NT2/D1 (cell line): ENCODE measurements at regions not wholly inside any gene's neighbourhood (a gene's known extent, or its start where the extent isn't known, plus 50 kb on each side); places are given as distances from the start of the nearest gene placed in this dataset.
"Not testable (repeated sequence)": the region's sequence is repeated elsewhere in the genome, so short reads cannot be mapped to it uniquely, and the experiment has no call there.

Source experiments
- DNase-seq: peaks from one replicate; pipeline ENCODE4 v3.0.0-alpha.2; 2011; ENCODE audit warnings: low read depth, low spot score
- H3K27me3 ChIP-seq: 2 replicates; pipeline ENCODE4 v1.6.0; 2011; ENCODE audit warnings: mild to moderate bottlenecking; ENCODE audit not compliant: insufficient read length, insufficient read depth
- H3K36me3 ChIP-seq: 2 replicates; pipeline ENCODE4 v1.6.1; 2011; ENCODE audit warnings: mild to moderate bottlenecking, low read length, mixed read lengths; ENCODE audit not compliant: insufficient read depth, insufficient read length
- H3K4me1 ChIP-seq: 2 replicates; pipeline ENCODE4 v1.5.1; 2011; ENCODE audit not compliant: insufficient read depth, insufficient read length
- H3K4me3 ChIP-seq: 2 replicates; pipeline ENCODE4 v1.5.1; 2011; ENCODE audit warnings: low read depth; ENCODE audit not compliant: insufficient read length
- H3K9ac ChIP-seq: 2 replicates; pipeline ENCODE4 v1.6.0; 2011; ENCODE audit warnings: low read depth; ENCODE audit not compliant: insufficient read length
- H3K9me3 ChIP-seq: 2 replicates; pipeline ENCODE4 v1.5.1; 2011; ENCODE audit warnings: mild to moderate bottlenecking, low read length; ENCODE audit not compliant: insufficient read depth
- SUZ12 ChIP-seq: IDR thresholded peaks from 2 replicates; pipeline ENCODE4 v1.6.1; 2011; ENCODE audit not compliant: insufficient read length, insufficient read depth; ENCODE audit errors: extremely low read depth
- YY1 ChIP-seq: IDR thresholded peaks from 2 replicates; pipeline ENCODE4 v1.6.1; 2011; ENCODE audit not compliant: insufficient read length, insufficient read depth
- ZNF274 ChIP-seq: IDR thresholded peaks from 2 replicates; pipeline ENCODE4 v1.6.1; 2011; ENCODE audit warnings: mild to moderate bottlenecking, low read depth, low read length

- H3K4me3 ChIP-seq = no peak overlapping the region
- TF ChIP-seq YY1 (no peak), SUZ12 (no peak), ZNF274 (no peak)
Measured at GRCh38 chr2:223181561-223181960, 129.6 kb downstream of the KCNE4 start.

GRCh38 chr2:223182356-223182755 is 130.4 kb downstream of the KCNE4 start:
- Histone ChIP-seq H3K4me1 (no peaks in the 10 kb centered on the region), H3K9me3 (no peaks in the 10 kb centered on the region), H3K4me3 (no peak overlapping the region), H3K9ac (no peak overlapping the region), H3K36me3 (no peaks in the 10 kb centered on the region), H3K27me3 (no peaks in the 10 kb centered on the region)
- no peak for TF ChIP-seq SUZ12
- TF ChIP-seq ZNF274 = no peak
- no peak for TF ChIP-seq YY1
- no peak for DNase-seq

More at GRCh38 chr2:223181561-223181960, 129.6 kb downstream of the KCNE4 start:
- Histone ChIP-seq H3K36me3 (no peaks in the 10 kb centered on the region), H3K9me3 (no peaks in the 10 kb centered on the region), H3K9ac (no peak overlapping the region), H3K4me1 (no peaks in the 10 kb centered on the region), H3K27me3 (no peaks in the 10 kb centered on the region)
- DNase-seq = no peak

- DNase-seq = no peak
- Histone ChIP-seq H3K4me3 (no peak overlapping the region), H3K9me3 (no peaks in the 10 kb centered on the region), H3K27me3 (no peaks in the 10 kb centered on the region), H3K9ac (no peak overlapping the region), H3K4me1 (no peaks in the 10 kb centered on the region), H3K36me3 (no peaks in the 10 kb centered on the region)
- no peak for TF ChIP-seq SUZ12
- no peak for TF ChIP-seq YY1
- TF ChIP-seq ZNF274 = no peak
Measured at GRCh38 chr2:223185638-223186037, 133.6 kb downstream of the KCNE4 start.

GRCh38 chr2:223187256-223187655 is 135.3 kb downstream of the KCNE4 start:
- Histone ChIP-seq H3K9ac (no peak overlapping the region), H3K9me3 (no peaks in the 10 kb centered on the region), H3K36me3 (no peaks in the 10 kb centered on the region), H3K4me3 (no peak overlapping the region), H3K27me3 (no peaks in the 10 kb centered on the region), H3K4me1 (no peaks in the 10 kb centered on the region)
- DNase-seq = no peak
- TF ChIP-seq ZNF274 (no peak), SUZ12 (no peak), YY1 (no peak)

GRCh38 chr2:223190561-223191206 is 138.7 kb downstream of the KCNE4 start:
- DNase-seq, H3K9ac ChIP-seq, H3K4me3 ChIP-seq, H3K27me3 ChIP-seq, H3K9me3 ChIP-seq, H3K4me1 ChIP-seq, H3K36me3 ChIP-seq: not testable (repeated sequence)

- Histone ChIP-seq H3K4me3 (no peak overlapping the region), H3K4me1 (no peaks in the 10 kb centered on the region), H3K9me3 (peaks cover 11% of the 10 kb centered on the region), H3K9ac (no peak overlapping the region), H3K27me3 (no peaks in the 10 kb centered on the region), H3K36me3 (no peaks in the 10 kb centered on the region)
- DNase-seq = no peak
- TF ChIP-seq ZNF274 = no peak
- TF ChIP-seq SUZ12 = no peak
- TF ChIP-seq YY1 = no peak
Measured at GRCh38 chr2:223196331-223196730, 144.3 kb downstream of the KCNE4 start.

GRCh38 chr2:223197046-223197445 is 145.1 kb downstream of the KCNE4 start:
- TF ChIP-seq ZNF274 (no peak), SUZ12 (no peak), YY1 (no peak)
- Histone ChIP-seq H3K4me1 (no peaks in the 10 kb centered on the region), H3K9ac (no peak overlapping the region), H3K9me3 (peaks cover 11% of the 10 kb centered on the region), H3K4me3 (no peak overlapping the region), H3K36me3 (no peaks in the 10 kb centered on the region), H3K27me3 (no peaks in the 10 kb centered on the region)
- DNase-seq = no peak
